CD4-positive, CD25-positive, alpha-beta regulatory T cell (primary cell): ENCODE measurements at regions not wholly inside any gene's neighbourhood (a gene's known extent, or its start where the extent isn't known, plus 50 kb on each side); places are given as distances from the start of the nearest gene placed in this dataset.

Source experiments
- ATAC-seq, 2 donors: fragments of 150-1000 bp; cut with Tn5 transposase; one replicate each; pipeline ENCODE4 v1.10.0; 2021; ENCODE audit warnings: low read depth in 2 of 2, moderate number of reproducible peaks in 2 of 2, moderate library complexity in 1 of 2
- DNase-seq, 3 donors: peaks; one replicate each; pipeline versions ENCODE4 v3.0.0 to v3.0.0-alpha.2; 2012 to 2022; ENCODE audit warnings: mixed read lengths in 1 of 3
- H3K27ac ChIP-seq: one replicate; pipeline ENCODE4 v1.7.0; 2013; ENCODE audit warnings: mild to moderate bottlenecking, low read length; ENCODE audit not compliant: insufficient read depth, poor library complexity, severe bottlenecking
- H3K27me3 ChIP-seq: one replicate; pipeline ENCODE4 v1.7.0; 2013; ENCODE audit warnings: low read length; ENCODE audit not compliant: control insufficient read depth, insufficient read depth
- H3K36me3 ChIP-seq: one replicate; pipeline ENCODE4 v1.7.0; 2013; ENCODE audit warnings: mild to moderate bottlenecking, low read length, moderate library complexity; ENCODE audit not compliant: control insufficient read depth, insufficient read depth
- H3K4me1 ChIP-seq: 2 replicates; pipeline ENCODE4 v1.7.0; 2013; ENCODE audit warnings: mild to moderate bottlenecking, low read length; ENCODE audit not compliant: insufficient read depth, control insufficient read depth, poor library complexity, severe bottlenecking
- H3K4me3 ChIP-seq: one replicate; pipeline ENCODE4 v1.7.0; 2013; ENCODE audit warnings: low read depth, mild to moderate bottlenecking, low read length, moderate library complexity
- H3K9me3 ChIP-seq, 2 experiments: 1 replicate in 1 of 2; 2 replicates in 1 of 2; pipeline ENCODE4 v1.7.0; 2013; ENCODE audit warnings: low read length in 2 of 2, mild to moderate bottlenecking in 1 of 2, moderate library complexity in 1 of 2; ENCODE audit not compliant: control insufficient read depth in 2 of 2
- H3K27ac Mint-ChIP-seq, 3 donors: one replicate each; pipeline ENCODE4 v1.8.0; 2020 to 2022; ENCODE audit warnings: mild to moderate bottlenecking in 3 of 3, mixed read lengths in 3 of 3, moderate library complexity in 2 of 3
- H3K27me3 Mint-ChIP-seq: one replicate; pipeline ENCODE4 v1.8.0; 2022; ENCODE audit warnings: mild to moderate bottlenecking, mixed read lengths
- H3K36me3 Mint-ChIP-seq: one replicate; pipeline ENCODE4 v1.8.0; 2020; ENCODE audit warnings: mixed read lengths
- H3K4me1 Mint-ChIP-seq, 4 donors: one replicate each; pipeline ENCODE4 v1.8.0; 2020 to 2022; ENCODE audit warnings: mixed read lengths in 4 of 4, mild to moderate bottlenecking in 1 of 4
- H3K4me3 Mint-ChIP-seq, 4 donors: one replicate each; pipeline ENCODE4 v1.8.0; 2020 to 2022; ENCODE audit warnings: mild to moderate bottlenecking in 4 of 4, mixed read lengths in 4 of 4, moderate library complexity in 3 of 4
- H3K9me3 Mint-ChIP-seq, 7 donors: one replicate each; pipeline ENCODE4 v1.8.0; 2020 to 2022; ENCODE audit warnings: mixed read lengths in 7 of 7, mild to moderate bottlenecking in 3 of 7, moderate library complexity in 2 of 7

DNA sequence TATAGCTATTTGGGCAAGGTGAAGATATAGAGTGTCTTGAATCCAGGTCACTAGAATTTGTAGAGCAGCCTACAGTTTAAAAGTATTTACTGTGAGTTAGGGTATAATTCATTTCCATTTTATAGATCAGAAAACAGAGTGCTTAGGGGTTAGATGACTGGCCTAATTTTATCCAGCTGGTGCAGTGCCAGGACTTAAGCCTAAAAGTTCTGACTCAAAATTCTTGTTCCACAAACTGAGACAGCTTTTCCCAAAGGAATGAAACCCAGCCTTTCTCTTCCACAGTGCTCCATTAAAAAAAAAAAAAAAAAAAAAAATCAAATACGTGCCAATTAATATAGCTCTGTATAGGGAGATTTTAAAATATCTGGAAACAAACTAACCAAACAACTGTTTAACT, 441.0 kb upstream of the MARCKS start:
- Histone ChIP-seq H3K9me3 (no peaks in the 10 kb centered on the region), H3K4me1 (no peaks in the 10 kb centered on the region), H3K27me3 (no peaks in the 10 kb centered on the region), H3K4me3 (no peak overlapping the region), H3K27ac (no peak overlapping the region), H3K36me3 (no peaks in the 10 kb centered on the region)
- H3K36me3 Mint-ChIP-seq = no peaks in the 10 kb centered on the region
- no peak overlapping the region for H3K27ac Mint-ChIP-seq
- DNase-seq (no peak), ATAC-seq (no peak)
- H3K9me3 Mint-ChIP-seq = peaks cover 0 to 2% (median 0%) of the 10 kb centered on the region in 7 donors
- H3K27me3 Mint-ChIP-seq = no peaks in the 10 kb centered on the region
- no peak overlapping the region for H3K4me3 Mint-ChIP-seq
- no peaks in the 10 kb centered on the region for H3K4me1 Mint-ChIP-seq

DNA sequence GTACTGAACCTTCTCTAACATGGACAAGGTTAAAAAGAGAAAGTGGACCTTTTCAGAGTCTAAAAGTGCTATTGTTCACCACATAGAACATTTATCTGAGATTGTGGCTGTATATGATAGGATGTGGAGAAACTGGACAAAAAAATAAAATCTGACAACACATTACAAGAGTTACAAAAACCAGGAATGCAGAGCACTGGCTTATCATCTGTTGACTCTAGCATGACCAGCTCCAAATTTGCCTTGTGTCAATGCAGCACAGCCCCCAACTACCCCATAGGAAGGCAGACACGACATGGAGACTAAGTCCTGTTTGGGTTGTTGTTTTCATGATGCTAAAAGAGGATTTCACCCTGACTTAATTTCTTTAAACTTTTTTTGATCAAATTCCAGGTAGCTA, 436.9 kb upstream of the MARCKS start:
- DNase-seq (no peak), ATAC-seq (no peak)
- Histone ChIP-seq H3K36me3 (no peaks in the 10 kb centered on the region), H3K4me3 (no peak overlapping the region), H3K9me3 (no peaks in the 10 kb centered on the region), H3K27ac (no peak overlapping the region), H3K27me3 (no peaks in the 10 kb centered on the region), H3K4me1 (no peaks in the 10 kb centered on the region)
- no peaks in the 10 kb centered on the region for H3K27me3 Mint-ChIP-seq
- no peak overlapping the region for H3K27ac Mint-ChIP-seq
- H3K9me3 Mint-ChIP-seq = peaks cover 0 to 6% (median 0%) of the 10 kb centered on the region in 7 donors
- no peaks in the 10 kb centered on the region for H3K4me1 Mint-ChIP-seq
- H3K36me3 Mint-ChIP-seq = no peaks in the 10 kb centered on the region
- H3K4me3 Mint-ChIP-seq = no peak overlapping the region

DNA sequence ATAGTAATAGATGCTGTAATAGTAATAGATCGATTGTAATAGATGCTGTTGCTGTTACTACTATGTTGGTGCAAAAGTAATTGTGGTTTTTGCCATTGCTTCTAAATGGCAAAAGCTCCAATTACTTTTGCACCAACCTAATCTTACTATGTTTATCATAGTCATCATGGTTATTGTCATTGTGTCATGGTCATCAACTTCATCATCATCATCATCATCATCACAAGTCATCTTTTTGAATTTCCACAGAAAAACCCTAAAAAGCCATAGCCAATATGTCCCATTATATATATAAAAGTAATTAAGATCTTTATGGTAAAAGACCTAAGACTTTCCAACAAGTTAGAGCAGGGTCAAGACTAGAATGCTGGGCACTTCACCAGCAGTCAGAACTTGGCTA, 435.1 kb upstream of the MARCKS start:
- no peak overlapping the region for H3K27ac ChIP-seq
- DNase-seq (no peak), ATAC-seq (no peak)
- H3K36me3 ChIP-seq = no peaks in the 10 kb centered on the region
- H3K4me3 ChIP-seq = no peak overlapping the region
- H3K27me3 ChIP-seq = no peaks in the 10 kb centered on the region
- peaks cover 0 to 4% (median 0%) of the 10 kb centered on the region in 7 donors for H3K9me3 Mint-ChIP-seq
- no peak overlapping the region for H3K4me3 Mint-ChIP-seq
- H3K4me1 Mint-ChIP-seq = no peaks in the 10 kb centered on the region
- H3K27me3 Mint-ChIP-seq = no peaks in the 10 kb centered on the region
- H3K9me3 ChIP-seq = no peaks in the 10 kb centered on the region
- no peak overlapping the region for H3K27ac Mint-ChIP-seq
- no peaks in the 10 kb centered on the region for H3K36me3 Mint-ChIP-seq
- H3K4me1 ChIP-seq = no peaks in the 10 kb centered on the region

DNA sequence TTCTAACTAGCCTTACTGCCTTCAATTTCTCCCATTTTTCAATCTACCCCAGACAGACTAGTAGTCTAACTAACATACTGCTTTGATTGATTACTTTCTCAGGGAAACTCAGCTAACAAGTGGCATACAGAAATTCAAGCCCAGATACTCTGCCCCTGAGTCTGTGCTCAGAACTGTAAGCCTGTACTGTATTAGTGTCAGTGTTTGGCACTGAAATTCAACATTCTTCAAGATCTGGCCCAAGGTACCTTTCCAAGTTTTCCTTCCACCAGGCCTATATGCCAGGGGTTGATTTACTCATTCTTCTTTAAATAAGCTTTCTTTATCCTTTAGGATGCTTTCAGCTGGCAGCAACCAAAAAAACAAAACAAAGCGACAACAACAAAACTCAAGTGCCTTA, 433.2 kb upstream of the MARCKS start:
- Mint-ChIP-seq H3K27me3 (no peaks in the 10 kb centered on the region), H3K36me3 (no peaks in the 10 kb centered on the region), H3K4me3 (no peak overlapping the region), H3K9me3 (peaks cover 0 to 4% (median 0%) of the 10 kb centered on the region in 7 donors), H3K4me1 (no peaks in the 10 kb centered on the region), H3K27ac (no peak overlapping the region)
- no peak overlapping the region for H3K27ac ChIP-seq
- ATAC-seq (no peak), DNase-seq (no peak)
- H3K4me3 ChIP-seq = no peak overlapping the region
- H3K27me3 ChIP-seq = no peaks in the 10 kb centered on the region
- H3K36me3 ChIP-seq = no peaks in the 10 kb centered on the region
- H3K9me3 ChIP-seq = no peaks in the 10 kb centered on the region
- H3K4me1 ChIP-seq = no peaks in the 10 kb centered on the region

DNA sequence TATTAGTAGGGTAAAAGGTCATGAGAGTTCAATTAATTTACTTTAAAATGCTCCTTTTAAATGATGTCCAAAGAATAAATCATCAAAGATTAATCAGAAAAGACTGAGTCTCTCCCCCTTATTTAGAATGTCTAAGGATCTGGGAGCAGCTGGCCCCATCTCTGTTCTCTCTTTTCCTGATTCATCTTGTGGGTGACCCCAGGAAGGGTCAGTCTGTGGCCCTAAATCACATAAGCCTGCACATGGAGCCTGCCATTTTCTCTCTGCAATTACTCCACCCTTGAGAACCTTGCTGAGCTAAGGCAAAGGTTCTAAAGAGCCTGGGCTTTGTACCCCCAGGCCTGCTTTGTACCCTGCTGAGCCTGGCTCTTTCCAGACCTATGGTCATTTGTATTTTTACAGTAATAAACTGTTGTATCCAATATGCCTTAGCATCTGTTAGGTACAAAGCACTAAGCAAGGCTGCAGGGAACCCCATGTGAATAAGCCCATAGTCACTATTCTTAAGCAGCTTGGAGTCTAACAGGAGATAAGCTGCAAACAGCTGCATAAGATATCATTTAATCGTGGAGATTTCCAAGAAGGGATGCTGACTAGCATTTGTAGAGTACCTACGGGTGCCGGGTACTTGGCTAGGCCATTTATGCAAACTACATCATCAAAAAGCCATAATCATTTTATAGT, 431.0 kb upstream of the MARCKS start:
- Mint-ChIP-seq H3K4me3 (no peak overlapping the region), H3K27me3 (no peaks in the 10 kb centered on the region), H3K27ac (no peak overlapping the region), H3K4me1 (no peaks in the 10 kb centered on the region), H3K9me3 (peaks cover 0 to 4% (median 0%) of the 10 kb centered on the region in 7 donors), H3K36me3 (no peaks in the 10 kb centered on the region)
- Histone ChIP-seq H3K27ac (no peak overlapping the region), H3K4me1 (no peaks in the 10 kb centered on the region), H3K4me3 (no peak overlapping the region), H3K27me3 (no peaks in the 10 kb centered on the region), H3K36me3 (no peaks in the 10 kb centered on the region), H3K9me3 (no peaks in the 10 kb centered on the region)
- DNase-seq (no peak), ATAC-seq (no peak)

DNA sequence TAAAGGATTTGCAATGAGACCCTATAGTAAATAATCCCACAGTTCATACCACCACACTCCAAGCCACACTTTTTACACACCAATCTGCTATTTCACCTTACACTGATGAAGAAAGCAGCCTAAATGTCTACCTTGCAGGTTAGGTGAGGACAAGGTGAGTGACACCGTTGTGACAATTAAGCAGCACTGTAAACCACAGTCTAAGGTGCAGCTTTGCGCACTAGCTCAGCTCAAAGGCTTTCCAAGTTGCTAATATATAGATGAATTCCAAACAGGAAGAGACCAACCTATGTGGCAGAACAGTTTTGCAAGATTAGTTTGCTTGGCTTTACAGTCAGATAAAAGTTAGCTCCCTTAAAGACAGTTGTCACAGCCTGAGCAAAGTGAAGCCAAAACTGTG, 429.5 kb upstream of the MARCKS start:
- DNase-seq (no peak), ATAC-seq (peak in 1 of 2 donors; percentile 6)
- Mint-ChIP-seq H3K4me3 (no peak overlapping the region), H3K9me3 (peaks cover 0 to 4% (median 0%) of the 10 kb centered on the region in 7 donors), H3K27me3 (no peaks in the 10 kb centered on the region), H3K27ac (no peak overlapping the region), H3K36me3 (no peaks in the 10 kb centered on the region), H3K4me1 (no peaks in the 10 kb centered on the region)
- no peaks in the 10 kb centered on the region for H3K4me1 ChIP-seq
- no peak overlapping the region for H3K4me3 ChIP-seq
- H3K27me3 ChIP-seq = no peaks in the 10 kb centered on the region
- no peaks in the 10 kb centered on the region for H3K36me3 ChIP-seq
- H3K27ac ChIP-seq = no peak overlapping the region
- H3K9me3 ChIP-seq = no peaks in the 10 kb centered on the region

DNA sequence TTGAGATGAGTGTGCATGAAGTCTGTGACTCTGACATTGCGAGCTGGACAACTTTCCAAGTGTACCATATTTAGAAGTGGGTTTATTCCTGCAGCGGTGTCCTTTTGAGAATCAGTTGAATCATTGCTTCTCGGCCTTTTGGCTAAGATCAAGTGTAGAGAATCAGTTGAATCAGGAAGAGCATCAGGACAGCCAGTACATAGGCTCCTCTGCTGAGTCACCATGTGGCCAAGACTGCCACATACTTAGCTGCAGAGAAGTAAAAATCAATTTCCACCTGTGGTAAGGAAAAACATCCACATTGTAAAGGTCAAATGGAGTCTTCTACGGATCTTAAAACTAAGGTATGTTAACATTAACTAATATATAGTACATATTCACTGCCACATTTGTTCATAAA, 428.4 kb upstream of the MARCKS start:
- H3K4me3 Mint-ChIP-seq = no peak overlapping the region
- ATAC-seq (no peak), DNase-seq (no peak)

DNA sequence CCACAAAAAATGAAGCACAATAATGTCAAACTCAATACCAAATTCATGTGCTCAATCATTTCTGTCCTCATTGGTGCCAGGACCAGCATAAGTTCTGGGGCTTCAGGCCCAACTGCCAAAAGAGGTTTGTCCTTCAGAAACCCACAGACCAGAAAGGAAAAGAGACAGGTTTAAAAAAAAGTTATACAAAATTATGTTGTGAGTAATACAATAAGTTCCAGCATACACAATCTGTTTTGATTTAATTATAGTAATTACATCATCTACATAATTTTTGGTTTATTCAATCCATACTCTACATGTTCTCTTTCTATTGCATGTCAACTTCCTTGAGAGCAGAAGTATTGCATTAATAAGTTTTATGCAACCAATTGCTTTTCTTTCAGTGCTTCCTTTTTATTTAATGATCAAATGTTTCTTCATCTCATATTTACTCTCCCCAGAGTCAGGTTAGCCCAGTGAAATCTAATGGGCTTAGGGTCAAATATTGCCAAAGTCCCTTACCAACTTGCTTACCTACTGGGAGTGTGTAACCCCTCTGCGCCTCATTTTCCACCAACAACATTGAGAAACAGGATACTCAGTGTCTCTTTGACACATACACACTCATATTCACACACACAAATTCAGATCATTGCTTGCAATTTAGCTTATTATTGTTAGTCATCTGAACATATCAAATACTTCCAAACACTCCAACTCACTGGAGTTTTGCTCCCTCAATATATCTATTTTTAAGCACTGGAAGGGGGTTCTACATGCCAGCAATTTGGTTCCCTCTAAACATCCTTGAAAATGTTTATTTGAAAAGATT, 424.4 kb upstream of the MARCKS start:
- Mint-ChIP-seq H3K27ac (no peak overlapping the region), H3K27me3 (no peaks in the 10 kb centered on the region), H3K36me3 (no peaks in the 10 kb centered on the region), H3K4me1 (no peaks in the 10 kb centered on the region), H3K9me3 (peaks cover 0 to 4% (median 0%) of the 10 kb centered on the region in 7 donors), H3K4me3 (no peak overlapping the region)
- H3K4me3 ChIP-seq = no peak overlapping the region
- no peaks in the 10 kb centered on the region for H3K27me3 ChIP-seq
- ATAC-seq = no peak
- H3K4me1 ChIP-seq = no peaks in the 10 kb centered on the region
- H3K36me3 ChIP-seq = no peaks in the 10 kb centered on the region
- H3K9me3 ChIP-seq = no peaks in the 10 kb centered on the region
- H3K27ac ChIP-seq = no peak overlapping the region
- DNase-seq = no peak

More for the DNA sequence above, 428.4 kb upstream of the MARCKS start:
- H3K27me3 ChIP-seq = no peaks in the 10 kb centered on the region
- no peak overlapping the region for H3K27ac ChIP-seq
- no peaks in the 10 kb centered on the region for H3K9me3 ChIP-seq
- H3K9me3 Mint-ChIP-seq = peaks cover 0 to 4% (median 0%) of the 10 kb centered on the region in 7 donors
- H3K4me3 ChIP-seq = no peak overlapping the region
- H3K4me1 Mint-ChIP-seq = no peaks in the 10 kb centered on the region
- H3K4me1 ChIP-seq = no peaks in the 10 kb centered on the region
- no peak overlapping the region for H3K27ac Mint-ChIP-seq
- H3K36me3 Mint-ChIP-seq = no peaks in the 10 kb centered on the region
- H3K27me3 Mint-ChIP-seq = no peaks in the 10 kb centered on the region
- H3K36me3 ChIP-seq = no peaks in the 10 kb centered on the region
